Ascending aorta (tissue), 2 donors: ENCODE measurements at regions not wholly inside any gene's neighbourhood (a gene's known extent, or its start where the extent isn't known, plus 50 kb on each side); places are given as distances from the start of the nearest gene placed in this dataset.

Source experiments
- DNase-seq, 2 donors: peaks; one replicate each; pipeline ENCODE4 v3.0.0-alpha.2; 2019; ENCODE audit warnings: low spot score in 2 of 2
- H3K27ac ChIP-seq, 2 donors: fragments of 200-600 bp; sonication (generic); one replicate each; pipeline ENCODE4 v1.5.1; 2016 to 2017; ENCODE audit warnings: mild to moderate bottlenecking in 1 of 2
- H3K27me3 ChIP-seq: fragments of 200-600 bp; sonication (generic); one replicate; pipeline ENCODE4 v1.5.1; 2017
- H3K36me3 ChIP-seq, 2 donors: fragments of 200-600 bp; sonication (generic); one replicate each; pipeline ENCODE4 v1.5.1; 2016
- H3K4me1 ChIP-seq, 2 donors: fragments of 200-600 bp; sonication (generic); one replicate each; pipeline ENCODE4 v1.5.1; 2016 to 2017; ENCODE audit warnings: mild to moderate bottlenecking in 1 of 2
- H3K4me3 ChIP-seq, 2 donors: fragments of 200-600 bp; sonication (generic); one replicate each; pipeline ENCODE4 v1.5.1; 2016 to 2017; ENCODE audit warnings: mild to moderate bottlenecking in 1 of 2
- H3K9me3 ChIP-seq, 2 donors: fragments of 200-600 bp; sonication (generic); one replicate each; pipeline ENCODE4 v1.5.1; 2016
- intact Hi-C: fragments of 100-400 bp; cut with DNase I; formaldehyde crosslinking; loops from one replicate; pipeline ENCODE4 v1.15.1; 2023
- TF ChIP-seq, protein P1 (sequence below), 3 experiments: fragments of 200-600 bp in 2 of 3; fragments of 450-650 bp in 1 of 3; sonication (generic) in 2 of 3; IDR thresholded peaks; one replicate each; pipeline ENCODE4 v1.5.1; 2016 to 2019; ENCODE audit warnings: antibody characterized with exemption in 3 of 3, mild to moderate bottlenecking in 1 of 3, moderate library complexity in 1 of 3

DNA sequence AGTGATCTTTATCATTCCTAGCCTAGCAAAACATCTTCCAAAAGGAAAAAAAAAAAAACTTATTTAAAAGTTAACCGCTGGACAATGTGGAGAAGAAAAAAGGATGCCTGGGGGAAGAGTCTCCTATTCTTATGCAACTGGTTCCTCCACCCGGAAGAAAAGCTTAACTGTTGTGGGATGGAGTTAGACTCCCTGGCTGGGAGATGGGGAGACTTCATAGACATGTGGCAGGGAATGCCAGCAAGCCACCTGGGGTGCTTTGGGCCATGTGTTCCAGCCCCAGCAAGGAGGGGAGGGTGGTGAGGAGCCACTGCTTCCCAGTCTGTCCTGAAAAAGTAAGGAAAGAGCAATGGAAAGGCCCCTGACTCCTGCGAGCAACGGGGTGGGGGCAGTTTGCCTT lies 119.4 kb upstream of the SPIN4 start:
- TF ChIP-seq, protein P1, sequence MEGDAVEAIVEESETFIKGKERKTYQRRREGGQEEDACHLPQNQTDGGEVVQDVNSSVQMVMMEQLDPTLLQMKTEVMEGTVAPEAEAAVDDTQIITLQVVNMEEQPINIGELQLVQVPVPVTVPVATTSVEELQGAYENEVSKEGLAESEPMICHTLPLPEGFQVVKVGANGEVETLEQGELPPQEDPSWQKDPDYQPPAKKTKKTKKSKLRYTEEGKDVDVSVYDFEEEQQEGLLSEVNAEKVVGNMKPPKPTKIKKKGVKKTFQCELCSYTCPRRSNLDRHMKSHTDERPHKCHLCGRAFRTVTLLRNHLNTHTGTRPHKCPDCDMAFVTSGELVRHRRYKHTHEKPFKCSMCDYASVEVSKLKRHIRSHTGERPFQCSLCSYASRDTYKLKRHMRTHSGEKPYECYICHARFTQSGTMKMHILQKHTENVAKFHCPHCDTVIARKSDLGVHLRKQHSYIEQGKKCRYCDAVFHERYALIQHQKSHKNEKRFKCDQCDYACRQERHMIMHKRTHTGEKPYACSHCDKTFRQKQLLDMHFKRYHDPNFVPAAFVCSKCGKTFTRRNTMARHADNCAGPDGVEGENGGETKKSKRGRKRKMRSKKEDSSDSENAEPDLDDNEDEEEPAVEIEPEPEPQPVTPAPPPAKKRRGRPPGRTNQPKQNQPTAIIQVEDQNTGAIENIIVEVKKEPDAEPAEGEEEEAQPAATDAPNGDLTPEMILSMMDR (IDR thresholded peaks at IDR 0.05) = no peak
- no peaks in the 10 kb centered on the region for H3K4me1 ChIP-seq
- H3K27me3 ChIP-seq = no peaks in the 10 kb centered on the region
- no peak overlapping the region for H3K4me3 ChIP-seq
- intact Hi-C loops = no loop called here
- DNase-seq = no peak
- H3K27ac ChIP-seq = no peak overlapping the region
- peaks cover 7 to 53% of the 10 kb centered on the region in 2 donors for H3K9me3 ChIP-seq
- H3K36me3 ChIP-seq = no peaks in the 10 kb centered on the region

DNA sequence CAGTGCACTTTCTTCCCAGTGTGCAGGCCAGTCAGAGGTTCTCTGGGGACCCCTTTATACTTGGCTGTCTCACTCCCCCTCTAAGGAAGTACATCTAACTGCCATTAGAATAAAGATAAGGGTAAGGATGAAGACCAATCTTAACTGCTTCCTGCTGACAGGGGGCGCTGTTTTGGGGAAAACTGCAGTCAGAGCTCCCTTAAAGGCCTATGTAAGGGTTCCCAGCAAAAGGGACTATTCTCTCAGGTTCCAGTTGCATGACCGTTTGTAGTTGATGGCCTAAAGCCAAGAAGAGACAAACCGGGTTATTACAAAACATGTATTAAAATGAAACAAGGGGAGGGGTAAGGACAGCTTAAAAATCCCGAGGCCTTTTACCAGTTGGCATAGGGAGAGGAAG lies 115.6 kb upstream of the SPIN4 start:
- H3K27ac ChIP-seq = no peak overlapping the region
- H3K4me1 ChIP-seq = no peaks in the 10 kb centered on the region
- TF ChIP-seq, protein P1 (IDR thresholded peaks at IDR 0.05) = no peak
- no peak overlapping the region for H3K4me3 ChIP-seq
- DNase-seq = no peak
- intact Hi-C loops = no loop called here
- peaks cover 0 to 44% of the 10 kb centered on the region in 2 donors for H3K9me3 ChIP-seq
- no peaks in the 10 kb centered on the region for H3K36me3 ChIP-seq
- no peaks in the 10 kb centered on the region for H3K27me3 ChIP-seq

DNA sequence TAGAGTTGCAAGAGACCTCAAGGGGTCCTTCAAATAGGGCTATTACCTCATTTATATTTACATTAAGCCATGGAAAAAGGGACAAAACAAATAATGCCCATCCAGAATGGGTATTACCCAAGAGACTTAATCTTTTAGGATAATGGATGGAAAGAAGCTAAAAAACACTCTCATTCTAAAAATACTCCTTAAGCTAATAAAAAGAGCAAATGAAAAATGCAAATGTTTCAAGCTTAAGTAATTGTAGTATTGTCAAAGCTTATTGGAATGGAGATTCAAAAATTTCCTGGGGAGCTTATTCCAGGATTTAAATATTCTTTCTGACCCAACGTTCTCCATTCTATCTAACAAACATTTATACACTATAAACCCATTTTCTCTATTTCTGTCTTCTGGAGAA lies 107.8 kb upstream of the SPIN4 start:
- no peaks in the 10 kb centered on the region for H3K4me1 ChIP-seq
- no peak overlapping the region for H3K27ac ChIP-seq
- no peak overlapping the region for H3K4me3 ChIP-seq
- H3K36me3 ChIP-seq = no peaks in the 10 kb centered on the region
- no peaks in the 10 kb centered on the region for H3K27me3 ChIP-seq
- H3K9me3 ChIP-seq = peaks cover 6 to 17% of the 10 kb centered on the region in 2 donors
- TF ChIP-seq, protein P1 (IDR thresholded peaks at IDR 0.05) = no peak
- DNase-seq = no peak
- intact Hi-C loops = no loop called here

DNA sequence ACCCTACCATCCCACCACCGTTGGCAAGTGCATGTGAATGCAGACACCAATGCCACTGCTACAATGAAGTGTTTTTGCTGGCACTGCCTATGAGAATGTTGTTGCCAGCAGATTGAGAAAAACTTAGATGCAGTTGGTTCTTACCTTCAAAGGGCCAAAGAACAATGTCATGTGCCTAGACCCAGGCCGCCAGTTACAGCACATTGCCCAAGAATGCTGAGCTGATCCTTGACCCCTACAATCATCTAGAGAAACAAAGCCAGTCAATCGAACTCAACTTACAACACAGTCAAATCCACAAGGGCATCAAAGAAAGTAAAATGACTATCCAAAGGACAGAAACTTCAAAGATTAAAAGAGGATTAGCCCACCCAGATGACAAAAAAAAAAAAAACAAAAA lies 102.4 kb upstream of the SPIN4 start:
- Histone ChIP-seq H3K4me3 (no peak overlapping the region), H3K9me3 (peaks cover 6 to 45% of the 10 kb centered on the region in 2 donors), H3K4me1 (no peaks in the 10 kb centered on the region), H3K27ac (no peak overlapping the region), H3K27me3 (no peaks in the 10 kb centered on the region), H3K36me3 (peaks cover 0 to 22% of the 10 kb centered on the region in 2 donors)
- DNase-seq = no peak
- TF ChIP-seq, protein P1 (IDR thresholded peaks at IDR 0.05) = no peak
- intact Hi-C loops = no loop called here

DNA sequence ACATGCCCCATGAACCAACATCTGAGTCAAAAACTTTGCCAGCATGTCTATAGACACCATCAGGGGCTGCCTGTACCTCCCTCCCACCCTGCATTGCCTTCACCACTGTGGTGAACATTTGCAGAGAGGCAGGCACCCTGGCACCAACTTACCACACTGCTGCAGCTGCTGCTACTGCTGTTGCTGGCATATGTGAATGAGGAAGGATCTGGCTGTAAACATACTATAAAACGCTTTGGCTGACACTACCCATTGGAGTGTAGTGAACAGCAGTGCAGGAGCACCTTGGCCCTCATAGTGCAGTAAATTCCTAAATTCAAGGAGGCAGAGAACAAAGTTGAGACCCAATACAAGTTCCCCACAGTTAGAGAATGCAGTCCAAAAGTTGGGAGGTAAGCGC lies 90.6 kb upstream of the SPIN4 start:
- TF ChIP-seq, protein P1 (IDR thresholded peaks at IDR 0.05) = no peak
- H3K27me3 ChIP-seq = no peaks in the 10 kb centered on the region
- peaks cover 0 to 7% of the 10 kb centered on the region in 2 donors for H3K36me3 ChIP-seq
- H3K27ac ChIP-seq = no peak overlapping the region
- H3K4me3 ChIP-seq = no peak overlapping the region
- H3K4me1 ChIP-seq = no peaks in the 10 kb centered on the region
- DNase-seq = no peak
- no peaks in the 10 kb centered on the region for H3K9me3 ChIP-seq
- intact Hi-C loops = no loop called here

DNA sequence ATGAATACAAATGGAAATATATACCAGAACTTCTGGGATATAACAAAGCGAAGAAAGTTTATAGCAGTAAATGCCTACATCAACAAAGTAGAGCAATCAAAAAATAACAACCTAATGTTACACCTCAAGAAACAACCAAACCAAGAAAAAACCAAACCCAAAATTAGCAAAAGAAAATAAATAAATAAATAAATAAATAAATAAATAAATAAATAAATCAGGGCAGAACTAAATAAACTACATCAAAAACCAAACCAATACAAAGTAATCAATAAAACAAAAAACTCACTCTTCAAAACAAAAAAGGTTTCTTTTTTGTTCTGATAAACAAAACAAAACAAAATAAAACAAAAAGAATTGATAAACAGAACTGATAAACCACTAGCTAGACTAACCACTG lies 88.4 kb upstream of the SPIN4 start:
- no peaks in the 10 kb centered on the region for H3K27me3 ChIP-seq
- no peak for DNase-seq
- no peak overlapping the region for H3K4me3 ChIP-seq
- H3K9me3 ChIP-seq = no peaks in the 10 kb centered on the region
- H3K4me1 ChIP-seq = no peaks in the 10 kb centered on the region
- TF ChIP-seq, protein P1 (IDR thresholded peaks at IDR 0.05) = no peak
- intact Hi-C loops = no loop called here
- H3K36me3 ChIP-seq = peaks cover 0 to 7% of the 10 kb centered on the region in 2 donors
- H3K27ac ChIP-seq = no peak overlapping the region
